ENCODE measurements at regions not wholly inside any gene's neighbourhood (a gene's known extent, or its start where the extent isn't known, plus 50 kb on each side); places are given as distances from the start of the nearest gene placed in this dataset.
"Not testable (repeated sequence)": the region's sequence is repeated elsewhere in the genome, so short reads cannot be mapped to it uniquely, and the experiment has no call there.

DNA sequence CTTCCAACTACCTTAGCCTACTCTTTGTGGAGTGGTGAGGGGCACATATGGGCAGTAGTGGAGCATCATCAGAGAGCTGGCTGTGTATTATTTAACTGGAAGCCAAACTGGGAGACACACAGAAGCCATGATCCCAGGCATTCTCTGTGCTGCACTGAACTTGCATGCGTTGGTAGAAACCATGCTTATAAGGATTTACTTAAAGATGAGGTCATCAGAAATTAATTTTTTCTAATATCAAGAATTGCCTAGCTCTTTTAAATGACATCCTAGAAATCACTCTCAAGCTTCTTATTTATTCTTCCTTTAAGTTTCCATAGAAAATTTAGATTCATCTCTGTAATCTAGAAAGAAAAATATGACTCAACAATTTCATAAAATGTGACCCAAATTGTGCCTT lies 136.2 kb downstream of the KCNK1 start:
- TF ChIP-seq, protein P1, sequence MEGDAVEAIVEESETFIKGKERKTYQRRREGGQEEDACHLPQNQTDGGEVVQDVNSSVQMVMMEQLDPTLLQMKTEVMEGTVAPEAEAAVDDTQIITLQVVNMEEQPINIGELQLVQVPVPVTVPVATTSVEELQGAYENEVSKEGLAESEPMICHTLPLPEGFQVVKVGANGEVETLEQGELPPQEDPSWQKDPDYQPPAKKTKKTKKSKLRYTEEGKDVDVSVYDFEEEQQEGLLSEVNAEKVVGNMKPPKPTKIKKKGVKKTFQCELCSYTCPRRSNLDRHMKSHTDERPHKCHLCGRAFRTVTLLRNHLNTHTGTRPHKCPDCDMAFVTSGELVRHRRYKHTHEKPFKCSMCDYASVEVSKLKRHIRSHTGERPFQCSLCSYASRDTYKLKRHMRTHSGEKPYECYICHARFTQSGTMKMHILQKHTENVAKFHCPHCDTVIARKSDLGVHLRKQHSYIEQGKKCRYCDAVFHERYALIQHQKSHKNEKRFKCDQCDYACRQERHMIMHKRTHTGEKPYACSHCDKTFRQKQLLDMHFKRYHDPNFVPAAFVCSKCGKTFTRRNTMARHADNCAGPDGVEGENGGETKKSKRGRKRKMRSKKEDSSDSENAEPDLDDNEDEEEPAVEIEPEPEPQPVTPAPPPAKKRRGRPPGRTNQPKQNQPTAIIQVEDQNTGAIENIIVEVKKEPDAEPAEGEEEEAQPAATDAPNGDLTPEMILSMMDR (IDR thresholded peaks at IDR 0.05; ENCODE audit: insufficient read depth, low read depth, low read length) = no peak
- TF ChIP-seq EZH2 (IDR thresholded peaks at IDR 0.05; ENCODE audit: insufficient read depth, low read length) = no peak
- Mint-ChIP-seq H3K27me3 (ENCODE audit: low read depth, unreplicated experiment) (no peaks in the 10 kb centered on the region), H3K4me3 (ENCODE audit: unreplicated experiment) (no peak overlapping the region), H3K36me3 (ENCODE audit: low read depth, unreplicated experiment) (no peaks in the 10 kb centered on the region), H3K4me1 (ENCODE audit: low read depth, unreplicated experiment) (no peaks in the 10 kb centered on the region), H3K27ac (ENCODE audit: unreplicated experiment) (no peak overlapping the region), H3K9me3 (ENCODE audit: unreplicated experiment) (no peaks in the 10 kb centered on the region)
- no peak overlapping the region for H3K9ac ChIP-seq (ENCODE audit: low read length)
- H4K20me1 ChIP-seq (ENCODE audit: insufficient read depth, low read length) = no peaks in the 10 kb centered on the region
- no peaks in the 10 kb centered on the region for H3K27me3 ChIP-seq (ENCODE audit: insufficient read depth, low read length)
- DNase-seq (ENCODE audit: low read depth) (no peak), FAIRE-seq (no peak)
- H3K36me3 ChIP-seq (ENCODE audit: insufficient read depth, low read length) = no peaks in the 10 kb centered on the region
- no peaks in the 10 kb centered on the region for H3K79me2 ChIP-seq (ENCODE audit: insufficient read depth, low read length)
- H3K9me3 ChIP-seq (ENCODE audit: insufficient read depth, low read depth, low read length) = no peaks in the 10 kb centered on the region
- H3K4me3 ChIP-seq (ENCODE audit: insufficient read depth, low read depth, low read length) = no peak overlapping the region
- H3K4me1 ChIP-seq (ENCODE audit: insufficient read depth, low read length) = no peaks in the 10 kb centered on the region
- H3K4me2 ChIP-seq (ENCODE audit: low read length) = no peak overlapping the region
- no peak overlapping the region for H3K27ac ChIP-seq (ENCODE audit: low read depth, low read length)
- no peak overlapping the region for H2AFZ ChIP-seq (ENCODE audit: low read depth, low read length)

DNA sequence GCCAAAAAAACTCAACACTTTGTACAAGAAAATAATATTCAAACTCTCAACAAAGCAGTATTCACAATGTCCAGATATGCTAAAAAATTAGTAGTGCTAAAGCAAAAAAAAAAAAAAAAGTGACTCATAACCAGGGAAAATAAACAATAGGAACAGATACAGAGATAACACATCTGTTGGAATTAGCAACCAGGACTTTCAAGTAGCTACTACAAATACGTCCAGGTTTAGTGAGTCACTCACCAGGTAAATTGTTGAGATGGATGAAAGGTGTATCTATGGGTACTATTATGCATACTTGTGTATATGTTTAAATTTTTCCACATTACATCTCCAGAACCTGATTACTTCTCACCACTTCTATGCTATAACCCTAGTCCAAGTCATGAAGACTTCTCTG lies 144.8 kb upstream of the SLC35F3 start:
- Histone ChIP-seq H3K27ac (ENCODE audit: low read depth, low read length) (no peak overlapping the region), H2AFZ (ENCODE audit: low read depth, low read length) (no peak overlapping the region), H3K79me2 (ENCODE audit: insufficient read depth, low read length) (no peaks in the 10 kb centered on the region), H3K9ac (ENCODE audit: low read length) (no peak overlapping the region), H3K4me1 (ENCODE audit: insufficient read depth, low read length) (no peaks in the 10 kb centered on the region), H3K9me3 (ENCODE audit: insufficient read depth, low read depth, low read length) (no peaks in the 10 kb centered on the region), H3K4me2 (ENCODE audit: low read length) (no peak overlapping the region), H4K20me1 (ENCODE audit: insufficient read depth, low read length) (no peaks in the 10 kb centered on the region), H3K4me3 (ENCODE audit: insufficient read depth, low read depth, low read length) (no peak overlapping the region), H3K36me3 (ENCODE audit: insufficient read depth, low read length) (no peaks in the 10 kb centered on the region), H3K27me3 (ENCODE audit: insufficient read depth, low read length) (no peaks in the 10 kb centered on the region)
- TF ChIP-seq EZH2 (IDR thresholded peaks at IDR 0.05; ENCODE audit: insufficient read depth, low read length) = no peak
- TF ChIP-seq, protein P1 (IDR thresholded peaks at IDR 0.05; ENCODE audit: insufficient read depth, low read depth, low read length) = no peak
- Mint-ChIP-seq H3K4me3 (ENCODE audit: unreplicated experiment) (no peak overlapping the region), H3K36me3 (ENCODE audit: low read depth, unreplicated experiment) (no peaks in the 10 kb centered on the region), H3K27ac (ENCODE audit: unreplicated experiment) (no peak overlapping the region), H3K4me1 (ENCODE audit: low read depth, unreplicated experiment) (no peaks in the 10 kb centered on the region), H3K9me3 (ENCODE audit: unreplicated experiment) (no peaks in the 10 kb centered on the region), H3K27me3 (ENCODE audit: low read depth, unreplicated experiment) (peaks cover 9% of the 10 kb centered on the region)
- FAIRE-seq = no peak
- no peak for DNase-seq (ENCODE audit: low read depth)

DNA sequence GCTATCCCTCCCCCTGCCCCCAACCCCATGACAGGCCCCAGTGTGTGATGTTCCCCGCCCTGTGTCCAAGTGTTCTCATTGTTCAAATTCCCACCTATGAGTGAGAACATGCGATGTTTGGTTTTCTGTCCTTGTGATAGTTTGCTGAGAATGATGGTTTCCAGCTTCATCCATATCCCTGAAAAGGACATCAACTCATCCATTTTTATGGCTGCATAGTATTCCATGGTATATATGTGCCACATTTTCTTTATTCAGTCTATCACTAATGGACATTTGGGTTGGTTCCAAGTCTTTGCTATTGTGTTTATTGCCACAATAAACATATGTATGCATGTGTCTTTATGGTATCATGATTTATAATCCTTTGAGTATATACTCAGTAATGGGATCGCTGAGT lies 140.2 kb upstream of the SLC35F3 start:
- H3K4me1 ChIP-seq (ENCODE audit: insufficient read depth, low read length); H2AFZ ChIP-seq (ENCODE audit: low read depth, low read length); H3K27me3 ChIP-seq (ENCODE audit: insufficient read depth, low read length); H3K27me3 Mint-ChIP-seq (ENCODE audit: low read depth, unreplicated experiment); H3K4me2 ChIP-seq (ENCODE audit: low read length); H3K27ac Mint-ChIP-seq (ENCODE audit: unreplicated experiment); H3K27ac ChIP-seq (ENCODE audit: low read depth, low read length); H3K4me1 Mint-ChIP-seq (ENCODE audit: low read depth, unreplicated experiment); H3K4me3 Mint-ChIP-seq (ENCODE audit: unreplicated experiment); DNase-seq (ENCODE audit: low read depth); H3K9me3 Mint-ChIP-seq (ENCODE audit: unreplicated experiment); FAIRE-seq; H3K36me3 ChIP-seq (ENCODE audit: insufficient read depth, low read length); H3K79me2 ChIP-seq (ENCODE audit: insufficient read depth, low read length); H3K4me3 ChIP-seq (ENCODE audit: insufficient read depth, low read depth, low read length); H3K36me3 Mint-ChIP-seq (ENCODE audit: low read depth, unreplicated experiment); H4K20me1 ChIP-seq (ENCODE audit: insufficient read depth, low read length); H3K9ac ChIP-seq (ENCODE audit: low read length); H3K9me3 ChIP-seq (ENCODE audit: insufficient read depth, low read depth, low read length): not testable (repeated sequence)
